Superior temporal gyrus (tissue), 1 donor: ENCODE measurements at regions not wholly inside any gene's neighbourhood (a gene's known extent, or its start where the extent isn't known, plus 50 kb on each side); places are given as distances from the start of the nearest gene placed in this dataset.

Source experiments
- DNase-seq: peaks from one replicate; pipeline ENCODE4 v3.0.0-alpha.2; 2016; ENCODE audit errors: extremely low spot score

GRCh38 chr2:65700720-65701119 lies 268.3 kb upstream of the SPRED2 start:
- no peak for DNase-seq

- no peak for DNase-seq
Measured at GRCh38 chr2:65700004-65700651, 267.7 kb upstream of the SPRED2 start.

- DNase-seq: no peak
Measured at GRCh38 chr2:65691816-65692215, 259.4 kb upstream of the SPRED2 start.

GRCh38 chr2:65688141-65688886 lies 255.9 kb upstream of the SPRED2 start:
- peak; percentile 22 for DNase-seq

- DNase-seq: peak; percentile 16
Measured at GRCh38 chr2:65687614-65688013, 255.2 kb upstream of the SPRED2 start.

GRCh38 chr2:65686928-65687521 lies 254.6 kb upstream of the SPRED2 start:
- DNase-seq: no peak

GRCh38 chr2:65681503-65681902 lies 249.1 kb upstream of the SPRED2 start:
- DNase-seq: no peak

- DNase-seq: no peak
Measured at GRCh38 chr2:65678779-65679391, 246.5 kb upstream of the SPRED2 start.

- DNase-seq: no peak
Measured at GRCh38 chr2:65675350-65675749, 243.0 kb upstream of the SPRED2 start.

GRCh38 chr2:65671670-65672242 lies 239.4 kb upstream of the SPRED2 start:
- DNase-seq: no peak

- no peak for DNase-seq
Measured at GRCh38 chr2:65669574-65669973, 237.2 kb upstream of the SPRED2 start.

- DNase-seq: no peak
Measured at GRCh38 chr2:65668744-65669143, 236.3 kb upstream of the SPRED2 start.

- DNase-seq: no peak
Measured at GRCh38 chr2:65666156-65666725, 233.8 kb upstream of the SPRED2 start.

- no peak for DNase-seq
Measured at GRCh38 chr2:65664931-65665330, 232.5 kb upstream of the SPRED2 start.

- DNase-seq: no peak
Measured at GRCh38 chr2:65663831-65664407, 231.5 kb upstream of the SPRED2 start.

GRCh38 chr2:65662654-65663432 lies 230.4 kb upstream of the SPRED2 start:
- DNase-seq: no peak

GRCh38 chr2:65661980-65662653 lies 229.7 kb upstream of the SPRED2 start:
- DNase-seq: no peak

GRCh38 chr2:65660340-65660739 lies 227.9 kb upstream of the SPRED2 start:
- no peak for DNase-seq

GRCh38 chr2:65658881-65659280 lies 226.5 kb upstream of the SPRED2 start:
- DNase-seq: no peak

GRCh38 chr2:65658266-65658665 lies 225.9 kb upstream of the SPRED2 start:
- no peak for DNase-seq
